HG03135 (cell line): ENCODE measurements at regions not wholly inside any gene's neighbourhood (a gene's known extent, or its start where the extent isn't known, plus 50 kb on each side); places are given as distances from the start of the nearest gene placed in this dataset.
A peak's percentile ranks its signal among the peaks of the same experiment; 100 is the strongest.
"Not testable (repeated sequence)": the region's sequence is repeated elsewhere in the genome, so short reads cannot be mapped to it uniquely, and the experiment has no call there.

ENCODE experiments used
- ATAC-seq: cut with Tn5 transposase; IDR thresholded peaks from one replicate; pipeline ENCODE4 v1.9.1; 2021; ENCODE audit warnings: mild to moderate bottlenecking, moderate library complexity; ENCODE audit not compliant: unreplicated experiment

GRCh38 chrX:69065451-69065850, 99.8 kb downstream of the PJA1 start:
- no peak for ATAC-seq

GRCh38 chrX:69063486-69063885, 101.8 kb downstream of the PJA1 start:
- no peak for ATAC-seq

DNA sequence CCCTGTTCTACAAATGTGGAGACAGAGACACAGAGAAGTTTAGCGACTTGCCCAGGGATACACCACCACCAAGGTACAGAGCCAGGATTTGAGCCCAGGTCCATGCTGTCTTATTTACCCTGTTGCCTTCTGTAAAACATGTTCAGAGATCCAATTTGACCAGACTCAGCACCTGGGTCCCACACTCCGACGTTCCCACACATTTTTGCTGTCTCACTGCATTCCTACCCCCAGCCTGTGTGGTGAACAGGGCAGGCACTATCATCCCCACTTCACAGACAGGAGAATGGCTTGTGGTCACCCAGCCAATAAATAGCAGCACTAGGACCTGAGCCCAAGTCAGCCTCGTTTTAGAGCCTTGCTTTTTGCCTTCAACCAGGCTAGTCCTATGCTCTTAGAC, 102.8 kb downstream of the PJA1 start:
- no peak for ATAC-seq

- no peak for ATAC-seq
Observed at GRCh38 chrX:69060631-69061408, 104.4 kb downstream of the PJA1 start.

GRCh38 chrX:69055193-69055592, 110.1 kb downstream of the PJA1 start:
- ATAC-seq = no peak

- ATAC-seq = not testable (repeated sequence)
Observed at GRCh38 chrX:69054497-69054896, 110.8 kb downstream of the PJA1 start.

DNA sequence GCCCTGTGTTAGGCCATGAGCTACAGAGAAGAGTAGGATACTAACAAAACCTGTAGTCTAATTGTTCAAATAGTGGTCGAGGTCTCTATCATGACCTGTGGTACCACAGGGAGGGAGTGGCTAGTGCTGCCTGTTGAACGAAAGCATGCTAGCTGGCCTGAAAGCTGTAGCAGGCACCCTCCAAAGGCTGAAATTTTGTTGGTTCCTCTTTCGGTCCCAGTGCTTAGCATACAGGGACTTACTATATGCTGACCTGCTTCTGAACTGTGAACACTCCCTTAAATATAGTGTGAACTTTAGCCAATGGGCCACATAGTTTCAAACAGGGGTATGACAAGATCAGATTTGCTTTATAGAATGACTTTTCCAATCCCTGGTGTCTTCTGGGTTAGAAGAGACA, 113.4 kb downstream of the PJA1 start:
- no peak for ATAC-seq

- no peak for ATAC-seq
Observed at GRCh38 chrX:69050051-69050765, 115.0 kb downstream of the PJA1 start.

DNA sequence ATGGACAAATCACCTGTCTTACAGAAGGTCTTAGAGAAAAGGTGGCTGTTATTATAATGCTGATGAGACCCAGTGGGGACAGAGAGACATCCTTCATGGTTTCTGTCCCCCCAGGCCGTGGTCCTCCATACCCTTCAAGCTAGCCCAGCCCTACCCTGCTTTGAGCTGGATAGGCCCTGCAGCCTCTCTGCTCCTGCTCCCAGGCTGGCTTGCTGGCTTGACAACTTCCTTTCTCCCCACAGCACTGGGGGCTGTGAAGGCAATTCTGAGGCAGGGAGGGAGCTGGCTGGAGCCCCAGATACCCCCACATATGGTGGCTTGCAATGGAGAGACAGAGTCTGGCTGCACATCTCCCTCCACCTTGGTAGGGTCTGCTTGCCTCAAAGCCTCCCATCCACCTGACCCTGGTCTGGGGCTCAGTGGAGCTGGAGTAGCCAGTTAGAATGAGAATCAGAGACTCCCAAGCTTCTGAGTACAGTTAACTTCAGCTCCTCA, 118.2 kb downstream of the PJA1 start:
- no peak for ATAC-seq

- no peak for ATAC-seq
Observed at GRCh38 chrX:69045616-69046345, 119.5 kb downstream of the PJA1 start.

- ATAC-seq = no peak
Observed at GRCh38 chrX:69038816-69039215, 126.4 kb downstream of the PJA1 start.

DNA sequence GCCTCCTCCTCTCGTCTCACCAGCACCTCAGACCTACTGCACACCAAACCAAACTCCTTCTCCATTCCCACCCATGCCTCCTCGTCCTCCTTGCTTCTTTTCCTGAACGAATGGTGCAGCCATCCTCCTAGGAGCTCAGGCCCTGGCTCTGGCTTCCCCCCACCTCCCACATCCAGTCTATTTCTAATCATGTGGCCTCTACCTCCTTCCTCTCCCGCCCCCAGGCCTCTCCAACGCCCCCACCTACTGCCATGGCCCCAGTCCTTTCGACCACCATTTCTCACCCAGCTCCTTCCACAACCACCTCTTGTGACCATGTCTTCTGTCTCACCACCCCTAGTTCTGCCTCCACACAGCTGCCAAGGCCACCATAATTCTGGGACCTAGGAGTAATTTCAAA, 127.1 kb downstream of the PJA1 start:
- ATAC-seq = no peak

- no peak for ATAC-seq
Observed at GRCh38 chrX:69037786-69038185, 127.5 kb downstream of the PJA1 start.

DNA sequence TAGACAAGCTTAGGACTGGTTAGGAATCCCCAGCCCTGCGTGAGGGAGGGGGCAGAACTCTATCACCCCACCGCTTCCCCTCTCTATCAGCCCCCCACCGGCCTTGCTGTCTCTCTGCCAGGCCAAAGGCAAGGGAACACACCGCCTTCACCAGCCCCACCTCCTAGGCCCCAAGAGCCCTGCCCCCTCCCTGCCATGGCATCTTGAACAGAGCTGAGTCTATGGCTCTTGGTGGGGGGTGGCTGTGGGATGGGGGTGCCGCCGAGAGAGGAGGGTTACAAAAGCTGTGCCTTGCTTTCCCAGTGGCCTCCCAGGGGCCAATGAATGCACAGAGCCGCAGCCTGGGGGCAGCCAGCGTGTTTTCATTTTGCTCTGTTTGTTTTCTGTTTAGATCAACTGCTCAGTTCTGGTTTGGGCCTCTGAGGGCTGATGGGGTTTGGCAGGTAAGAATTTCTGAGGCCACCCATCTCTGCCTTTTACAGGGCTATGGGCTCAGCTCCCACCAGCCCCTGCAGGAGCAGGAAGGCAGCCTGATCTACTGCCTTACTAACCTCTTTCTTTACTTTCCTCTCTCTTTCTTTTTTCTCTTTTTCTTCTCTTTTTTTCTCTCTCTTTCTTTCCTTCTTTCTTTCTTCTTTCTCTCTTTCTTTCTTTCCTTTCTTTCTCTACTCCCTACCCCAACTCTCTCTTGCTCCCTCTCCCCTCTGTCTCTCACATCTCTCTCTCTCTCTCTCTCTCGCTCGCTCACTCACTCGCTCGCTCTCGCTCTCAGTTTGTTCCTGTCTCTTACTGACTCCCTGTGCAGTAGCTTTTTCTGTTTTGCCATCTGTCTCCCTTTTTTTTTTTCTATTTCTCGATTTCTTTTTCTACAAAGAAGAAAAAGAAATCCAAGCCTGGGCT, 128.3 kb downstream of the PJA1 start:
- no peak for ATAC-seq

GRCh38 chrX:69034451-69034850, 130.8 kb downstream of the PJA1 start:
- no peak for ATAC-seq

DNA sequence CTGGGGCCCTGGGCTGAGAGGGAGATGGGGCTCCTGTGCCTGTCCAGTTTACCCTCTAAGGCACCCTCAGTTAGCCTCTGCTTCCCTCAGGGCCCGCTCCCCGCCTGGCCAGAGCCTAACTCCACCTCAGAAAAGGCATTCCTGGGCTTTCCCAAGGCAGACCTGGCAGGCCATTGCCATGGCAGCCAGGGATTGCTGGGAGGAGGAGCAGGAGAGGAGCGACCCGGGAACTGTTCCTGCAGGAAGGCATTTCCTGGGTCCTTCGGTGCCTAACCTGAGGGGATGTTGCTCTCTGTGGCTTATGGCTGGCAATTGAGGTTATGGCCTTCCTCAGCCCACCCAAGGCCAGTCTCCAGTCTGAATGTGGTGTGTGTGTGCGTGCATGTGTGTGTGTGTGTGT, 131.3 kb downstream of the PJA1 start:
- ATAC-seq = no peak

- no peak for ATAC-seq
Observed at GRCh38 chrX:69032601-69033000, 132.7 kb downstream of the PJA1 start.

GRCh38 chrX:69031971-69032391, 133.3 kb downstream of the PJA1 start:
- ATAC-seq = no peak

- ATAC-seq = no peak
Observed at GRCh38 chrX:69031181-69031580, 134.1 kb downstream of the PJA1 start.

- no peak for ATAC-seq
Observed at GRCh38 chrX:69029771-69030170, 135.5 kb downstream of the PJA1 start.

DNA sequence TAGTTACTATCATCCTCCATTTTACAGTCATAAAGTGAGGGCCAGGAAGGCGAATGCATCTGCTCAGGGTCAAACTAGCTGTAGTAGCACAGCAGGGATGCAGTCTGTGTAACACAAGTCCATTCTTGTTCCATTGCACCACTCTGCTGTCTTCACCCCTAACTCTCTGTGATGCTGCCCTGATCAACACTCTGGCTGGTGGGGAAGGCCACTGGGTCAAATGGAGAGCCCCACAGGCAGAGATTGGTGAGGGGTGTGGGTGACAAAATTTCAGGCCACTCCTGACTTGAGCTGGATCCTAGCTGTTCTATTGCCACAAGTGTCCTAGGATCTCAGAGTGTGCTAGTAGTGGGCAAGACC, 136.5 kb downstream of the PJA1 start:
- ATAC-seq = peak; percentile 10
